Nephron (organoid): ENCODE measurements at regions not wholly inside any gene's neighbourhood (a gene's known extent, or its start where the extent isn't known, plus 50 kb on each side); places are given as distances from the start of the nearest gene placed in this dataset.
"Not testable (repeated sequence)": the region's sequence is repeated elsewhere in the genome, so short reads cannot be mapped to it uniquely, and the experiment has no call there.

Experiments
- H3K27ac Mint-ChIP-seq, 3 experiments: 2 replicates each; pipeline ENCODE4 v1.8.0; 2020; ENCODE audit warnings: mixed read lengths in 3 of 3, mild to moderate bottlenecking in 2 of 3, moderate library complexity in 1 of 3
- H3K27me3 Mint-ChIP-seq: 2 replicates; pipeline ENCODE4 v1.8.0; 2021; ENCODE audit warnings: low read depth, mild to moderate bottlenecking, moderate library complexity, mixed read lengths
- H3K36me3 Mint-ChIP-seq: 2 replicates; pipeline ENCODE4 v1.8.0; 2020; ENCODE audit warnings: low read depth, mixed read lengths
- H3K4me1 Mint-ChIP-seq: 2 replicates; pipeline ENCODE4 v1.8.0; 2020; ENCODE audit warnings: mixed read lengths
- H3K4me3 Mint-ChIP-seq, 3 experiments: 2 replicates each; pipeline ENCODE4 v1.8.0; 2020; ENCODE audit warnings: mild to moderate bottlenecking in 3 of 3, mixed read lengths in 3 of 3, moderate library complexity in 2 of 3
- H3K9me3 Mint-ChIP-seq: 2 replicates; pipeline ENCODE4 v1.8.0; 2020; ENCODE audit warnings: mixed read lengths
- CTCF ChIP-seq, 3 experiments: fragments of 200-600 bp; sonication (generic); IDR thresholded peaks; one replicate each; pipeline ENCODE4 v1.5.0; 2021; ENCODE audit warnings: antibody characterized with exemption in 3 of 3; ENCODE audit not compliant: unreplicated experiment in 3 of 3

GRCh38 chrX:112931478-112931877 lies 90.8 kb upstream of the AMOT start:
- Mint-ChIP-seq H3K4me1 (peaks cover 11% of the 10 kb centered on the region), H3K4me3 (no peak overlapping the region), H3K27me3 (no peaks in the 10 kb centered on the region), H3K9me3 (peaks cover 20% of the 10 kb centered on the region), H3K36me3 (no peaks in the 10 kb centered on the region), H3K27ac (peak overlapping the region in 1 of 3 experiments; percentile 11)
- TF ChIP-seq CTCF (IDR thresholded peaks at IDR 0.05; ENCODE audit: unreplicated experiment in 3 of 3), result no peak

DNA sequence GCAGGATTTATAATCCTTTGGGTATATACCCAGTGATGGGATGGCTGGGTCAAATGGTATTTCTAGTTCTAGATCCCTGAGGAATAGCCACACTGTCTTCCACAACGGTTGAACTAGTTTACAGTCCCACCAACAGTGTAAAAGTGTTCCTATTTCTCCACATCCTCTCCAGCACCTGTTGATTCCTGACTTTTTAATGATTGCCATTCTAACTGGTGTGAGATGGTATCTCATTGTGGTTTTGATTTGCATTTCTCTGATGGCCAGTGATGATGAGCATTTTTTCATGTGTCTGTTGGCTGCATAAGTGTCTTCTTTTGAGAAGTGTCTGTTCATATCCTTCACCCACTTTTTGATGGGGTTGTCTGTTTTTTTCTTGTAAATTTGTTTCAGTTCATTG lies 82.8 kb upstream of the AMOT start:
- peaks cover 37% of the 10 kb centered on the region for H3K9me3 Mint-ChIP-seq
- H3K27me3 Mint-ChIP-seq, H3K27ac Mint-ChIP-seq, H3K36me3 Mint-ChIP-seq, H3K4me3 Mint-ChIP-seq, H3K4me1 Mint-ChIP-seq: not testable (repeated sequence)

DNA sequence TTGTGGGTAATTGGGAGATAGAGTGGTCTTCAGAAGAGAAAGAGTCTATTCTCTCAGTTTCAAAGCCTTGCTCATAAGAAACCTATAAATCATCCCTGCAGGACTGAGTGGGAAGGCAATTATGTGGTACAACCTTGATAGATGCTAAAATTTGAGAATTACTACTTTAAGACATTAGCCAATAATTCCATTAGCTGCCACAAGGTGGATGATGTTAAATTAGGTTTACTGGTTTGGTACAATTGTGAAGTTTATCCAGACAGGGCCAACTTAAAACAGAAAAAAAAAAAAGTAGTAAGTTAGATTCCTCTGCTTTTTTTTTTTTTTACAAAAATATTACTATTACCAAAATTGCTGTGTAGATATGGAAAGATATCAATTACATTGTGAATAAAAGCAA lies 73.2 kb upstream of the AMOT start:
- Mint-ChIP-seq H3K36me3 (no peaks in the 10 kb centered on the region), H3K4me1 (no peaks in the 10 kb centered on the region), H3K9me3 (peaks cover 8% of the 10 kb centered on the region), H3K27me3 (no peaks in the 10 kb centered on the region), H3K27ac (no peak overlapping the region), H3K4me3 (no peak overlapping the region)
- peak in 2 of 3 experiments; percentile 11 to 28 for TF ChIP-seq CTCF (IDR thresholded peaks at IDR 0.05; ENCODE audit: unreplicated experiment in 3 of 3)

DNA sequence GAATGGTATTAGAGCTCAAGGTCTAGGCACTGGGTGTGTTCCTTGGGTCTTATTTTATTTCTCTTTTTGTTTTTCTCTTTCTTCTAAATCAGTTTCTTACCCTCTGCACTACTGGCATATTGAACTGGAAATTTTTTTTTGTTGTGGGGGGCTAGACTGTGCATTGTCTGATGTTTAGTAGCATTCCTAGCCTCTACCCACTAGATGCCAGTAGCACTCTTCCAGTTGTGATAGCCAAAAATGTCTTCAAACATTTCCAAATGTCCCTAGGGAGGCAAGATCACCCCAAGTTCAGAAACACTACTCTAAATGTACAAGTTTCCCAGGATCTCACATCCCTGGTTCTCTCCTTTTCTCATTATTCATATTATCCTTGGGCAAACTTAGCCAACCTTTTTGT lies 69.8 kb upstream of the AMOT start:
- no peak overlapping the region for H3K4me3 Mint-ChIP-seq
- H3K27me3 Mint-ChIP-seq, result no peaks in the 10 kb centered on the region
- H3K36me3 Mint-ChIP-seq, result no peaks in the 10 kb centered on the region
- peaks cover 3% of the 10 kb centered on the region for H3K9me3 Mint-ChIP-seq
- H3K4me1 Mint-ChIP-seq, result no peaks in the 10 kb centered on the region
- no peak overlapping the region for H3K27ac Mint-ChIP-seq
- TF ChIP-seq CTCF (IDR thresholded peaks at IDR 0.05; ENCODE audit: unreplicated experiment in 3 of 3), result peak in 1 of 3 experiments; percentile 12

- no peak overlapping the region for H3K27ac Mint-ChIP-seq
- H3K36me3 Mint-ChIP-seq, result no peaks in the 10 kb centered on the region
- TF ChIP-seq CTCF (IDR thresholded peaks at IDR 0.05; ENCODE audit: unreplicated experiment in 3 of 3), result no peak
- H3K9me3 Mint-ChIP-seq, result no peaks in the 10 kb centered on the region
- no peak overlapping the region for H3K4me3 Mint-ChIP-seq
- no peaks in the 10 kb centered on the region for H3K27me3 Mint-ChIP-seq
- H3K4me1 Mint-ChIP-seq, result peaks cover 5% of the 10 kb centered on the region
Observed at GRCh38 chrX:112901869-112902725, 61.5 kb upstream of the AMOT start.

GRCh38 chrX:112896051-112896450 lies 55.4 kb upstream of the AMOT start:
- H3K36me3 Mint-ChIP-seq, result no peaks in the 10 kb centered on the region

More at GRCh38 chrX:112896051-112896450, 55.4 kb upstream of the AMOT start:
- H3K4me3 Mint-ChIP-seq, result no peak overlapping the region
- H3K27ac Mint-ChIP-seq, result no peak overlapping the region
- no peaks in the 10 kb centered on the region for H3K9me3 Mint-ChIP-seq
- peaks cover 5% of the 10 kb centered on the region for H3K4me1 Mint-ChIP-seq
- no peak for TF ChIP-seq CTCF (IDR thresholded peaks at IDR 0.05; ENCODE audit: unreplicated experiment in 3 of 3)
- no peaks in the 10 kb centered on the region for H3K27me3 Mint-ChIP-seq
